Natural killer cell (primary cell): ENCODE measurements at regions not wholly inside any gene's neighbourhood (a gene's known extent, or its start where the extent isn't known, plus 50 kb on each side); places are given as distances from the start of the nearest gene placed in this dataset.

ENCODE experiments used
- ATAC-seq, 3 donors: fragments of 150-1000 bp in 2 of 3; fragments of 200-7000 bp in 1 of 3; cut with Tn5 transposase; 1 replicate in 1 of 3; 2 replicates in 2 of 3; pipeline ENCODE4 v1.10.0; 2021; ENCODE audit warnings: mild to moderate bottlenecking in 2 of 3, moderate library complexity in 2 of 3
- DNase-seq, 2 donors: peaks; one replicate each; pipeline versions ENCODE4 v3.0.0 to v3.0.0-alpha.2; 2013 to 2021; ENCODE audit warnings: mixed read lengths in 1 of 2
- H3K27ac ChIP-seq: one replicate; pipeline ENCODE4 v1.5.1; 2013; ENCODE audit warnings: mild to moderate bottlenecking, low read length
- H3K27me3 ChIP-seq: one replicate; pipeline ENCODE4 v1.6.1; 2013; ENCODE audit warnings: low read length; ENCODE audit not compliant: control insufficient read depth, insufficient read depth
- H3K36me3 ChIP-seq: one replicate; pipeline ENCODE4 v1.6.1; 2013; ENCODE audit warnings: low read length; ENCODE audit not compliant: control insufficient read depth, insufficient read depth
- H3K4me1 ChIP-seq: one replicate; pipeline ENCODE4 v1.6.1; 2013; ENCODE audit warnings: low read length; ENCODE audit not compliant: control insufficient read depth, insufficient read depth
- H3K4me3 ChIP-seq: one replicate; pipeline ENCODE4 v1.5.1; 2013; ENCODE audit warnings: low read length
- H3K9me3 ChIP-seq: one replicate; pipeline ENCODE4 v1.6.1; 2013; ENCODE audit warnings: low read length; ENCODE audit not compliant: control insufficient read depth, insufficient read depth
- H3K27ac Mint-ChIP-seq, 2 donors: one replicate each; pipeline ENCODE4 v1.8.0; 2022; ENCODE audit warnings: mild to moderate bottlenecking in 2 of 2, mixed read lengths in 2 of 2, moderate library complexity in 1 of 2
- H3K27me3 Mint-ChIP-seq, 2 donors: one replicate each; pipeline ENCODE4 v1.8.0; 2022; ENCODE audit warnings: low read depth in 2 of 2, mixed read lengths in 2 of 2
- H3K36me3 Mint-ChIP-seq: one replicate; pipeline ENCODE4 v1.8.0; 2022; ENCODE audit warnings: mixed read lengths
- H3K4me1 Mint-ChIP-seq, 2 donors: one replicate each; pipeline ENCODE4 v1.8.0; 2022; ENCODE audit warnings: mixed read lengths in 2 of 2
- H3K4me3 Mint-ChIP-seq: one replicate; pipeline ENCODE4 v1.8.0; 2022; ENCODE audit warnings: mild to moderate bottlenecking, moderate library complexity, mixed read lengths
- H3K9me3 Mint-ChIP-seq, 2 donors: one replicate each; pipeline ENCODE4 v1.8.0; 2022; ENCODE audit warnings: mixed read lengths in 2 of 2
- WGBS: methylation state at CpG from one replicate; pipeline ENCODE4 v1.1.7; 2013; ENCODE audit warnings: missing lambda C conversion rate; ENCODE audit not compliant: insufficient coverage; 5-methylcytosine and 5-hydroxymethylcytosine counted together
- intact Hi-C: fragments of 100-400 bp; cut with micrococcal nuclease; formaldehyde crosslinking; loops from one replicate; pipeline ENCODE4 v1.14.2; 2022
- TF ChIP-seq, protein P1 (sequence below): fragments of 200-600 bp; IDR thresholded peaks from one replicate; pipeline ENCODE4 v1.8.0; 2022; ENCODE audit warnings: antibody characterized with exemption

DNA sequence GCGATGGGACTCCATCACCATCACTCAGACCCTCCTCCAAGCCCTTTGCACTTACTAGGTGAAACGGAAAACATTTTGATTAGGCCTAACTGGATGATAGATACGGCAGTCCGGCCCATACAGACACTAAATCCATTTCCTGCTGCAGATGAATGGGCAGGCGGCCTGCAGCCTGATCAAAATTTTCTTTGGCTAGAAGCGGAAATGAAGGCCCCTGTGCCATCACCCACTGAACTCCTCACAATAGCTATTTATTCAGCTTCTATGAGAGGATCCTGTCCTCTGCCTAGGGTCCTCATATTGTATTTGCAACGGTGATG lies 200.5 kb downstream of the OMA1 start:
- ATAC-seq (no peak), DNase-seq (no peak)
- Histone ChIP-seq H3K4me1 (no peaks in the 10 kb centered on the region), H3K36me3 (no peaks in the 10 kb centered on the region), H3K27ac (no peak overlapping the region), H3K9me3 (no peaks in the 10 kb centered on the region), H3K27me3 (no peaks in the 10 kb centered on the region), H3K4me3 (no peak overlapping the region)
- TF ChIP-seq, protein P1, sequence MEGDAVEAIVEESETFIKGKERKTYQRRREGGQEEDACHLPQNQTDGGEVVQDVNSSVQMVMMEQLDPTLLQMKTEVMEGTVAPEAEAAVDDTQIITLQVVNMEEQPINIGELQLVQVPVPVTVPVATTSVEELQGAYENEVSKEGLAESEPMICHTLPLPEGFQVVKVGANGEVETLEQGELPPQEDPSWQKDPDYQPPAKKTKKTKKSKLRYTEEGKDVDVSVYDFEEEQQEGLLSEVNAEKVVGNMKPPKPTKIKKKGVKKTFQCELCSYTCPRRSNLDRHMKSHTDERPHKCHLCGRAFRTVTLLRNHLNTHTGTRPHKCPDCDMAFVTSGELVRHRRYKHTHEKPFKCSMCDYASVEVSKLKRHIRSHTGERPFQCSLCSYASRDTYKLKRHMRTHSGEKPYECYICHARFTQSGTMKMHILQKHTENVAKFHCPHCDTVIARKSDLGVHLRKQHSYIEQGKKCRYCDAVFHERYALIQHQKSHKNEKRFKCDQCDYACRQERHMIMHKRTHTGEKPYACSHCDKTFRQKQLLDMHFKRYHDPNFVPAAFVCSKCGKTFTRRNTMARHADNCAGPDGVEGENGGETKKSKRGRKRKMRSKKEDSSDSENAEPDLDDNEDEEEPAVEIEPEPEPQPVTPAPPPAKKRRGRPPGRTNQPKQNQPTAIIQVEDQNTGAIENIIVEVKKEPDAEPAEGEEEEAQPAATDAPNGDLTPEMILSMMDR: no peak
- H3K27me3 Mint-ChIP-seq: peaks cover 0 to 3% of the 10 kb centered on the region in 2 donors
- intact Hi-C loops: no loop called here
- no peak overlapping the region for H3K4me3 Mint-ChIP-seq
- no peak overlapping the region for H3K27ac Mint-ChIP-seq
- WGBS: 94% methylated on average over 7 of the region's 7 CpGs
- peaks cover 8 to 11% of the 10 kb centered on the region in 2 donors for H3K4me1 Mint-ChIP-seq
- peaks cover 3% of the 10 kb centered on the region for H3K36me3 Mint-ChIP-seq
- H3K9me3 Mint-ChIP-seq: peaks cover 0 to 2% of the 10 kb centered on the region in 2 donors

DNA sequence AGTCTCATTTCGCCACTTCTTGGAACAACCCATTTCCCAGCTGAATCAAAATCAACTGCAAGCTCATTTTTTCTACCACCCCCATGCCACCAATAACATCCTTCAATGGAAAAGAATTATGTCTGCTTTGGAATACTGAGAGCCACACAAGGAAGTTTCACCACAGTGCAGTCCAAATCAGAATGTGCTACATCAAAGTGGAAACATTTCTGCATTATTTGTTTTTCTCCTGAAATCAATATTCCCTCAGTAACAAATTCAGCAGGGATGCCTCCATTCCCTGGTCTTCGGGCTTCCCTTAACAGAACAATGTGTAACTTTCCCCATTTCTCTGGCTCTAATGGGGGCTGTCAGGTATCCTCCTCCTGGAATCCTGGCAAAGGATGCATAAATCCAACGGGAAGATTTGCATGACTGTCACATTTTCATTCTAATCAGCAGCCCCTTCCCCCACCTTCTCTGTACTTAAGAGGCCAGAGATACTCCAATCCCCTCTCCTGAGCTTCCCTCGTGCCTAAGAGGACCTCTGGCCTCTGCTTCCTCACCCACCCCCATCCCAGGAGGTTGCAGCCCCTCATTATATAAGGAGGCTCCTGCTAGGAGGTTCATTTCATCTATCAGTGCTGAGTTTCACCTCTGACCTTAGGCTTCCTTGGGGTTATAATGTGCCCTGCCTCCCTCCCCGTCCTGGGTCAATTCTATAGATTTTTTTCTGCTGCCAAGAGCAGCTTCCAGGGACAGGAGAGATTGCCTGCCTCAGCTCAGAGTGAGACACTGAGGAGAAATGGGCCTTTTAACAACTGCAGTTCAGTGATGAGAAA lies 201.1 kb downstream of the OMA1 start:
- ATAC-seq (no peak), DNase-seq (no peak)
- intact Hi-C loops: no loop called here
- H3K27ac ChIP-seq: no peak overlapping the region
- no peaks in the 10 kb centered on the region for H3K4me1 ChIP-seq
- no peak overlapping the region for H3K27ac Mint-ChIP-seq
- no peaks in the 10 kb centered on the region for H3K27me3 ChIP-seq
- H3K36me3 ChIP-seq: no peaks in the 10 kb centered on the region
- H3K4me3 Mint-ChIP-seq: no peak overlapping the region
- H3K9me3 ChIP-seq: no peaks in the 10 kb centered on the region
- H3K4me1 Mint-ChIP-seq: peaks cover 8 to 11% of the 10 kb centered on the region in 2 donors
- H3K4me3 ChIP-seq: no peak overlapping the region
- H3K9me3 Mint-ChIP-seq: no peaks in the 10 kb centered on the region
- TF ChIP-seq, protein P1: no peak
- peaks cover 0 to 3% of the 10 kb centered on the region in 2 donors for H3K27me3 Mint-ChIP-seq
- H3K36me3 Mint-ChIP-seq: no peaks in the 10 kb centered on the region
- WGBS: 75% methylated on average over 5 of the region's 5 CpGs

DNA sequence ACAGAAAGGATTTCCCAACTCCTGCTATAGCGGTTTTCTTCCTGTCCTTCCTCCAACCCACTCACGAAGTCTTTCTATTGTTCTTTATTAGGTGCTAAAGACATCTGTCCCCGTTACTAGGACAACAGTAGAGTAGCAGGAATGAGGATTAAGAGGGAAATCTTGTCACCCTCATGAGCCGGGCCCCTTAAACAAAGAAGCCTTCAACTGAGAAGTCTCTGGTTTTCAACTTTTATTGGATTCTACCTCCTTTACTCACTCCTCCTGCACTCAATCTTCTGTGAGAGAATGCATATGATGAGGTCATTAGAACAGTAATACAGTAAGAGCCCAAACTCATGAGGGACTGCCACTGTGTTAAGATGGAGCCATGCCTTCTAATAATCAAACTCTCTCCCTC lies 206.3 kb downstream of the OMA1 start:
- no peak for DNase-seq
- Mint-ChIP-seq H3K27me3 (no peaks in the 10 kb centered on the region), H3K9me3 (no peaks in the 10 kb centered on the region), H3K4me1 (peaks cover 8 to 10% of the 10 kb centered on the region in 2 donors), H3K36me3 (no peaks in the 10 kb centered on the region), H3K27ac (no peak overlapping the region), H3K4me3 (no peak overlapping the region)
- Histone ChIP-seq H3K27me3 (no peaks in the 10 kb centered on the region), H3K4me3 (no peak overlapping the region), H3K4me1 (no peaks in the 10 kb centered on the region), H3K9me3 (no peaks in the 10 kb centered on the region), H3K27ac (no peak overlapping the region), H3K36me3 (no peaks in the 10 kb centered on the region)
- TF ChIP-seq, protein P1: no peak
- WGBS: 90% methylated on average over 2 of the region's 4 CpGs
- no peak for ATAC-seq
- intact Hi-C loops: no loop called here

DNA sequence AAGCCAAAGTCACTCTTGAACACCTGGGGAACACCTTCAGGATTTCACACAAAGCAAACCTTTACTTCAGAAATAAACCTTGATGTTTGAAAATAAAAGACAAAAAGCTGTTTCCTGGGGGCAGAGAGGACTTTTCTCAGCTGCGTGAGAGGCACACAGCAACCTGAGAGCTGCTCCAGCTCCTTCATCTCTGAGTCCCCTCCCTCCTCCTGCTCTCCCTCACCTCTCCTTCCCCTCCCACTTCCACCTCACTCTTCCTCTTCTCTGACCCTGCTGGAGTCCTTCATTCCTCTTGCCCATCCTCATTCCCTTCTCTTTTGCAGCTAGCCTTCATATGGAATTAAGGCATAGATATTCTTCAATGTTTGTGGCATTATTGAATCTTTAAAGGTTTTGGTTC lies 208.4 kb downstream of the OMA1 start:
- Histone ChIP-seq H3K4me3 (no peak overlapping the region), H3K9me3 (no peaks in the 10 kb centered on the region), H3K27ac (no peak overlapping the region), H3K27me3 (no peaks in the 10 kb centered on the region), H3K4me1 (no peaks in the 10 kb centered on the region), H3K36me3 (no peaks in the 10 kb centered on the region)
- 56% methylated on average over 1 of the region's 1 CpG for WGBS
- H3K27me3 Mint-ChIP-seq: peaks cover 0 to 2% of the 10 kb centered on the region in 2 donors
- no peaks in the 10 kb centered on the region for H3K9me3 Mint-ChIP-seq
- DNase-seq: no peak
- TF ChIP-seq, protein P1: no peak
- H3K4me1 Mint-ChIP-seq: peaks cover under 1 to 3% of the 10 kb centered on the region in 2 donors
- ATAC-seq: no peak
- no peak overlapping the region for H3K4me3 Mint-ChIP-seq
- intact Hi-C loops: no loop called here
- no peak overlapping the region for H3K27ac Mint-ChIP-seq
- no peaks in the 10 kb centered on the region for H3K36me3 Mint-ChIP-seq
